Gastrocnemius medialis (tissue), 4 donors: ENCODE measurements at regions not wholly inside any gene's neighbourhood (a gene's known extent, or its start where the extent isn't known, plus 50 kb on each side); places are given as distances from the start of the nearest gene placed in this dataset.

ENCODE experiments used
- CTCF ChIP-seq, 5 experiments: fragments of 450-650 bp in 3 of 5; fragments of 200-600 bp in 2 of 5; sonication (generic) in 2 of 5; IDR thresholded peaks in 4 of 5; conservative IDR thresholded peaks in 1 of 5; 1 replicate in 4 of 5; 2 replicates in 1 of 5; pipeline ENCODE4 v1.5.1; 2016 to 2019; ENCODE audit warnings: antibody characterized with exemption in 5 of 5, mild to moderate bottlenecking in 3 of 5, moderate library complexity in 3 of 5
- POLR2A ChIP-seq, 2 donors: fragments of 450-650 bp; IDR thresholded peaks; one replicate each; pipeline ENCODE4 v1.6.1; 2017; ENCODE audit warnings: antibody characterized with exemption in 2 of 2, mild to moderate bottlenecking in 2 of 2, moderate library complexity in 2 of 2

DNA sequence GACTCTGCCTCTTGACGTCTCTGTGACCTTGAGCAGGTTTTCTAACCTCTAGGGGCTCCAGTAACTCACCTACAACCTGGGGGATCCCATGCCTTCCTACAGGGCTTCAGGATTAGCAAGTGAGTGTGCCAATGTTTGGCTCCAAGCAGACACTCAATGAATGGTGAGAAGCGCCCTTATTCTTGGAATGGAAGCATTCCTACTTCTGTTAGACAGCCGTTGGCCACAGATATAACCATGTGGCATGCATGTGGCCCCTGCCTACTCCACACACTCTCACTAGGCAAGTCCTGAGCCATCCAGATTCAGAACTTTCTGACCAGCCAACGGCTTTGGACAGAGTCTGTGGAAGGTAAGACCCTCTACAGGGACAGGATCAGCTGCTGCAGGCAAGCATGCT is 108.9 kb upstream of the LYZL2 start:
- TF ChIP-seq POLR2A (IDR thresholded peaks at IDR 0.05) (no peak), CTCF (IDR thresholded peaks at IDR 0.05 in 4 of 5, conservative IDR thresholded peaks at IDR 0.05 in 1 of 5) (no peak)
